HEK293T (cell line): ENCODE measurements at regions not wholly inside any gene's neighbourhood (a gene's known extent, or its start where the extent isn't known, plus 50 kb on each side); places are given as distances from the start of the nearest gene placed in this dataset.
A peak's percentile ranks its signal among the peaks of the same experiment; 100 is the strongest.

ENCODE experiments used
- CTCF ChIA-PET: fragments of 350-600 bp; formaldehyde crosslinking; extraction: SDS; loops from one replicate; lab custom pipeline; 2021; ENCODE audit warnings: antibody characterized with exemption, inconsistent platforms; lab: Yijun Ruan, JAX
- POLR2A ChIA-PET: fragments of 350-600 bp; formaldehyde crosslinking; extraction: SDS; loops from one replicate; lab custom pipeline; 2020; ENCODE audit warnings: antibody characterized with exemption, inconsistent platforms; lab: Yijun Ruan, JAX
- DNase-seq: peaks from one replicate; pipeline ENCODE4 v3.0.0; 2012; ENCODE audit warnings: mixed read lengths; ENCODE audit errors: extremely low spot score
- ARNT ChIP-seq: fragments of 450-650 bp; IDR thresholded peaks from 2 replicates; pipeline ENCODE4 v1.6.1; 2017; ENCODE audit warnings: mild to moderate bottlenecking
- BHLHE40 ChIP-seq: fragments of 450-650 bp; IDR thresholded peaks from 2 replicates; pipeline ENCODE4 v1.6.1; 2016; ENCODE audit warnings: mild to moderate bottlenecking, moderate library complexity, borderline replicate concordance
- CTBP1 ChIP-seq: fragments of 450-650 bp; IDR thresholded peaks from 2 replicates; pipeline ENCODE4 v1.6.1; 2016; ENCODE audit warnings: borderline replicate concordance
- ELF4 ChIP-seq: fragments of 450-650 bp; IDR thresholded peaks from 2 replicates; pipeline ENCODE4 v1.6.1; 2017; ENCODE audit warnings: antibody characterized with exemption
- FOXA1 ChIP-seq: fragments of 450-650 bp; IDR thresholded peaks from 2 replicates; pipeline ENCODE4 v1.6.1; 2016; ENCODE audit warnings: mild to moderate bottlenecking
- FOXK2 ChIP-seq: fragments of 450-650 bp; IDR thresholded peaks from 2 replicates; pipeline ENCODE4 v1.6.1; 2016; ENCODE audit warnings: mild to moderate bottlenecking
- FOXM1 ChIP-seq: fragments of 450-650 bp; IDR thresholded peaks from 2 replicates; pipeline ENCODE4 v1.6.1; 2017; ENCODE audit warnings: mild to moderate bottlenecking, borderline replicate concordance
- HDGF ChIP-seq: fragments of 450-650 bp; IDR thresholded peaks from 2 replicates; pipeline ENCODE4 v1.6.1; 2017; ENCODE audit warnings: antibody characterized with exemption, borderline replicate concordance
- L3MBTL2 ChIP-seq: fragments of 450-650 bp; conservative IDR thresholded peaks from 2 replicates; pipeline ENCODE4 v1.6.1; 2016; ENCODE audit warnings: mild to moderate bottlenecking
- LEF1 ChIP-seq: fragments of 450-650 bp; IDR thresholded peaks from 2 replicates; pipeline ENCODE4 v1.6.1; 2017; ENCODE audit warnings: mild to moderate bottlenecking, borderline replicate concordance
- NFRKB ChIP-seq: fragments of 450-650 bp; IDR thresholded peaks from 2 replicates; pipeline ENCODE4 v1.6.1; 2016; ENCODE audit warnings: mild to moderate bottlenecking, moderate library complexity
- PKNOX1 ChIP-seq: fragments of 450-650 bp; IDR thresholded peaks from 2 replicates; pipeline ENCODE4 v1.6.1; 2016
- SP1 ChIP-seq: fragments of 450-650 bp; IDR thresholded peaks from 2 replicates; pipeline ENCODE4 v1.6.1; 2017
- SUZ12 ChIP-seq: fragments of 450-650 bp; IDR thresholded peaks from 2 replicates; pipeline ENCODE4 v1.6.1; 2016; ENCODE audit warnings: mild to moderate bottlenecking
- TARDBP ChIP-seq: fragments of 450-650 bp; IDR thresholded peaks from 2 replicates; pipeline ENCODE4 v1.6.1; 2016
- ZNF384 ChIP-seq: fragments of 450-650 bp; IDR thresholded peaks from 2 replicates; pipeline ENCODE4 v1.6.1; 2016

GRCh38 chr5:15023266-15023665 lies 151.7 kb upstream of the ANKH start:
- CTCF ChIA-PET, result no interaction called here
- POLR2A ChIA-PET, result no interaction called here
- DNase-seq, result no peak
- TF ChIP-seq FOXA1 (no peak), NFRKB (no peak), FOXK2 (no peak), FOXM1 (no peak), ARNT (no peak), CTBP1 (no peak), HDGF (no peak), BHLHE40 (no peak), SUZ12 (no peak), SP1 (no peak), ZNF384 (no peak), TARDBP (no peak), LEF1 (no peak), L3MBTL2 (no peak), ELF4 (no peak), PKNOX1 (no peak)

GRCh38 chr5:15021266-15022046 lies 149.9 kb upstream of the ANKH start:
- no peak for DNase-seq
- CTCF ChIA-PET, result interaction anchor here (0.5 to 1.0 kb wide), 2 partner anchors 18 to 366 kb away, joined by 3 read pairs; no protein-coding TSS in a partner anchor
- POLR2A ChIA-PET, result no interaction called here
- TF ChIP-seq ZNF384, result no peak
- TF ChIP-seq BHLHE40, result no peak
- no peak for TF ChIP-seq ELF4
- no peak for TF ChIP-seq PKNOX1
- TF ChIP-seq FOXK2, result no peak
- TF ChIP-seq ARNT, result no peak
- TF ChIP-seq NFRKB, result no peak
- TF ChIP-seq L3MBTL2, result no peak
- TF ChIP-seq SUZ12, result no peak

- ChIA-PET POLR2A (no interaction called here), CTCF (interaction anchor here (0.5 kb wide), 1 partner anchor 365 kb away, joined by 3 read pairs; no protein-coding TSS in a partner anchor)
- no peak for DNase-seq
- TF ChIP-seq PKNOX1, result peak; percentile 54
- TF ChIP-seq TARDBP, result no peak
Measured at GRCh38 chr5:15020736-15021135, 149.2 kb upstream of the ANKH start.

DNA sequence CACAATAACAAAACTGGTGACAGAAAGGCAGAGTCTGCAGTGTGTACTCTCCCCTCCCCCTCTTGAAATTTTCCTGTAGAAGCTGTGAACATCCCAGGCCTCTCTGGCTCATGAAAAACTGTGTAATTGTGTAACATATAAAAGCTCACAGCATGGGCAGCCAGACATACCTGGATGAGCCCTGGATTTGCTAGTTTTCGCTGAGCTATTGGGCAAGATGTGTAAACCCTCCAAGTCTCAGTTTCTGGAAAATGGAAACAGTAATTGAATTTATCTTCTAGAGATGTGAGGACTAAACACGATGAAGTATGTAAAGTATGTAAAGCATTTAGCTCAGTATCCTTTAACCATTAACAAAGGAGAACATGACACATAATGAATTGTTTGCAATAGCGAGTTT lies 143.2 kb upstream of the ANKH start:
- ChIA-PET CTCF (interaction anchor here (1.0 kb wide), 1 partner anchor 287 kb away, joined by 5 read pairs; no protein-coding TSS in a partner anchor), POLR2A (no interaction called here)
- no peak for TF ChIP-seq L3MBTL2
- TF ChIP-seq LEF1, result no peak
- TF ChIP-seq ELF4, result no peak
- TF ChIP-seq FOXA1, result no peak
- no peak for TF ChIP-seq ZNF384
- no peak for TF ChIP-seq CTBP1
- no peak for TF ChIP-seq HDGF
- TF ChIP-seq FOXK2, result no peak
- TF ChIP-seq NFRKB, result no peak
- no peak for TF ChIP-seq SUZ12
- no peak for TF ChIP-seq BHLHE40
- TF ChIP-seq ARNT, result no peak
- TF ChIP-seq FOXM1, result no peak
- TF ChIP-seq TARDBP, result no peak
- TF ChIP-seq SP1, result no peak
- TF ChIP-seq PKNOX1, result no peak
- DNase-seq, result no peak

GRCh38 chr5:15013654-15014463 lies 142.3 kb upstream of the ANKH start:
- ChIA-PET POLR2A (no interaction called here), CTCF (interaction anchor here (0.6 to 1.0 kb wide), 3 partner anchors 121 to 1007 kb away, joined by 3 to 5 read pairs (median 4); no protein-coding TSS in a partner anchor)
- TF ChIP-seq FOXA1 (no peak), FOXM1 (no peak), ELF4 (no peak), PKNOX1 (no peak), CTBP1 (no peak), SP1 (no peak), FOXK2 (no peak), L3MBTL2 (no peak), NFRKB (no peak)
- DNase-seq, result peak; percentile 40
